ENCODE measurements at regions not wholly inside any gene's neighbourhood (a gene's known extent, or its start where the extent isn't known, plus 50 kb on each side); places are given as distances from the start of the nearest gene placed in this dataset.

GRCh38 chr4:97493815-97494518 is 649.3 kb downstream of the STPG2 start:
- DNase-seq (ENCODE audit: low read depth, low spot score), result no peak

DNA sequence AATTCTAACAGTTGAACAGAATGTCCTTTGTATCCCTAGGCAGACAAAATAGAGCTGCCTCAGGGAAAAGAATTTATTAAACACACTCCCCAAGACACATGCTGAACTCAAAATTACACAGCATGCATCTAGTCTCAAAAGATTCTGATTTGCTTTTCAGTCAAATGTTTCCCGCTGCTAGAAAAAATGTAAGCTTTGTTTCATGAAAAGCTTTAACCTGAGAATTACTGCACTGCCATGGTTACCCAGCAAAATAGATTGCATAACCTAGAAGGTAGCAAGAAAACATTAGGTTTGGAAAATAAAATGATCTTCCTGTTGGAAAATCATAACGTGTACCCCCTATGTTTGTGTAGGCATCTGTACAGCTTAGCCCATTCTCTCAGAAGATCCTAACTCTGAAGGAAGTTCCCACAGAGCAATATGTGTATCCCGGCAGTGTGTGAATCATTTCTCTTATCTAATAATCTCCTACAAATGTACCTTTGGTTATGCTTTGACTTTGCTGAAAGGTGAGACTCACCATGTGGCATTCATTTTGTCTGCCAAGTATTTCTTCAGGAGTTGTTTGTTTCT is 646.9 kb downstream of the STPG2 start:
- no peak for DNase-seq (ENCODE audit: low read depth, low spot score)

DNA sequence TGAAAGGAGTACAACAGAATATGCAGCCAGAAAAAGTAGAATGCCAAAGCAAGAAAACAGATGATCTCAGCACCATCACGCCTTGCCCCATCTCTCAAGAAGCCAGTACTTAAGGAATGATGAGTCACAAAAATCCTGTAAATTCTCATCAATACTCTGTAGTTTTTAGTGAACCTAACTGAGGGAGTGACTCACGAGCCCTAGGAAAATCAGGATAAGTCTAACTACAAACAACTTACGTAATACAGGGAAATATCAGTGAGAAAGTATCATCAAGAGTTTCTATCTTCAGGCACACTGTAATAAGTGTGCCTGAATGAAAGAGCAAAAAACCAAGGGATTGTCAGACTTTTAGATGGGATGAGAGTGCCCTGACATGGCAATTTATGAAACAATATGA is 644.4 kb downstream of the STPG2 start:
- no peak for DNase-seq (ENCODE audit: low read depth, low spot score)

DNA sequence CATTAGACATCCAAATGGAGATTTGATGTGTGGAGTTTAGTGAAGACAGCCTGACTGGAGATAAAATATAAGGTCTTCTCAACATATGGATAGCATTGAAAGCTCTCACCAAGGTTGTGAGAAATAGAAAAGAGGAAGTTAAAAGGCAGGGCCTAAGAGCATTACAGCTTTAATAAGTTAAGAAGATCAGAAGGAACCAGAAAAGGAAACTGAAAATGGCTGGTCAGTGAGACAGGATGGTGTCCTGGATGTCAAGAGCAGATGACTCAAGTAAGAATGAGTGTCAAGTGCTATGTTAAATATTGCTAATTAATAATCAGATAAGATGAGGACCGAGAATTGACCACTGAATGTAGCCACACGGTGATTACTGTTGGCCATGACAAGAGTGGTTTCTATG is 642.9 kb downstream of the STPG2 start:
- DNase-seq (ENCODE audit: low read depth, low spot score), result no peak

- DNase-seq (ENCODE audit: low read depth, low spot score), result no peak
Observed at GRCh38 chr4:97504713-97505112, 638.6 kb downstream of the STPG2 start.

GRCh38 chr4:97507587-97508245 is 635.6 kb downstream of the STPG2 start:
- DNase-seq (ENCODE audit: low read depth, low spot score), result peak; percentile 1
